Caco-2 (cell line): ENCODE measurements at regions not wholly inside any gene's neighbourhood (a gene's known extent, or its start where the extent isn't known, plus 50 kb on each side); places are given as distances from the start of the nearest gene placed in this dataset.

ENCODE experiments used
- BruUV-seq: library from RNA; stranded (reverse); fragments of 400-500 nt; replicated peaks from 2 replicates; lab custom pipeline; 2021; lab: Mats Ljungman, UMichigan
- CTCF ChIA-PET: fragments of 300-600 bp; sonication (Branson Sonifier 250); formaldehyde crosslinking; loops from one replicate; lab custom pipeline; 2022; ENCODE audit warnings: antibody characterized with exemption; lab: Charles Lee
- POLR2A ChIA-PET: fragments of 300-600 bp; sonication (Branson Sonifier 250); formaldehyde crosslinking; loops from one replicate; lab custom pipeline; 2022; ENCODE audit warnings: antibody characterized with exemption; lab: Charles Lee
- DNase-seq, 2 experiments: peaks; one replicate each; pipeline versions ENCODE4 v3.0.0 to v3.0.0-alpha.2; 2020 to 2022
- H3K27me3 ChIP-seq: replicated peaks from 2 replicates; pipeline ENCODE4 v1.6.0; 2011; ENCODE audit warnings: low read length; ENCODE audit not compliant: control insufficient read depth, insufficient read depth
- H3K36me3 ChIP-seq: 2 replicates; pipeline ENCODE4 v1.5.1; 2011; ENCODE audit warnings: low read length; ENCODE audit not compliant: control insufficient read depth, insufficient read depth
- H3K4me1 ChIP-seq: fragments of 250-450 bp; sonication (Bioruptor Pico); 2 replicates; pipeline ENCODE4 v1.5.1; 2020; ENCODE audit warnings: mild to moderate bottlenecking
- H3K4me3 ChIP-seq: 2 replicates; pipeline ENCODE4 v1.5.1; 2011; ENCODE audit warnings: low read depth, mild to moderate bottlenecking, control low read depth, low read length
- H3K9me3 ChIP-seq: fragments of 250-450 bp; sonication (Bioruptor Pico); 2 replicates; pipeline ENCODE4 v1.5.1; 2020; ENCODE audit warnings: mild to moderate bottlenecking, moderate library complexity
- H3K27ac Mint-ChIP-seq: one replicate; pipeline ENCODE4 v1.8.0; 2022; ENCODE audit warnings: mixed read lengths; ENCODE audit not compliant: unreplicated experiment
- H3K27me3 Mint-ChIP-seq: one replicate; pipeline ENCODE4 v1.8.0; 2022; ENCODE audit warnings: mixed read lengths; ENCODE audit not compliant: insufficient read depth, unreplicated experiment
- H3K36me3 Mint-ChIP-seq: one replicate; pipeline ENCODE4 v1.8.0; 2022; ENCODE audit warnings: mild to moderate bottlenecking, mixed read lengths; ENCODE audit not compliant: insufficient read depth, unreplicated experiment
- H3K4me1 Mint-ChIP-seq: one replicate; pipeline ENCODE4 v1.8.0; 2022; ENCODE audit warnings: low read depth, mixed read lengths; ENCODE audit not compliant: unreplicated experiment
- H3K4me3 Mint-ChIP-seq: one replicate; pipeline ENCODE4 v1.8.0; 2022; ENCODE audit warnings: mild to moderate bottlenecking, moderate library complexity, mixed read lengths; ENCODE audit not compliant: unreplicated experiment
- H3K9me3 Mint-ChIP-seq: one replicate; pipeline ENCODE4 v1.8.0; 2022; ENCODE audit warnings: mixed read lengths; ENCODE audit not compliant: unreplicated experiment
- intact Hi-C: fragments of 100-400 bp; cut with micrococcal nuclease; formaldehyde crosslinking; loops from one replicate; pipeline ENCODE4 v1.10.0; 2022; ENCODE audit not compliant: unreplicated experiment
- TF ChIP-seq, protein P1 (sequence below), 2 experiments: fragments of 200-600 bp in 1 of 2; IDR thresholded peaks; 1 replicate in 1 of 2; 2 replicates in 1 of 2; pipeline versions ENCODE4 v1.5.1 to v1.8.0; 2011 to 2022; ENCODE audit warnings: antibody characterized with exemption in 1 of 2, control low read depth in 1 of 2, inconsistent platforms in 1 of 2, low read depth in 1 of 2, low read length in 1 of 2, mild to moderate bottlenecking in 1 of 2, moderate library complexity in 1 of 2; ENCODE audit not compliant: insufficient read depth in 1 of 2, severe bottlenecking in 1 of 2, unreplicated experiment in 1 of 2

- POLR2A ChIA-PET, result no interaction called here
Measured at GRCh38 chr10:7493996-7494395, 83.2 kb upstream of the SFMBT2 start.

DNA sequence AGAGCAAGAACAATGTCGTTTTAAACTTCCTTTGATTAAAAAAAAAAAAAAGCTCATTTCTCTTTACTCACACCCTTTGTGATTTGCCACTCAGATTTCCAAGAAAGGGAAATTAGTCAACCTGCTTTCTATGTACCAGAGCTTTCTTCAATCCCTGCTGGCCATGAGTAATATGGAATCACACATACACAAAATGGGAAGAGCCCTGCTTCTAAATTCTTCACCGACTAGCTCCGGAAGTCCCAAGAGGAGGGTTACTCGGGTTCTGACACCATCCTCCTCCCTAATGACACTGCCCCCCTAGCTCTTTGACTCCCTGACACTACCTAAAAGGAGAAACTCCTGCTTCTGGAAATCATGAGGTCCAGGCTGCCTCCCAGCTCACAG lies 81.8 kb upstream of the SFMBT2 start:
- TF ChIP-seq, protein P1, sequence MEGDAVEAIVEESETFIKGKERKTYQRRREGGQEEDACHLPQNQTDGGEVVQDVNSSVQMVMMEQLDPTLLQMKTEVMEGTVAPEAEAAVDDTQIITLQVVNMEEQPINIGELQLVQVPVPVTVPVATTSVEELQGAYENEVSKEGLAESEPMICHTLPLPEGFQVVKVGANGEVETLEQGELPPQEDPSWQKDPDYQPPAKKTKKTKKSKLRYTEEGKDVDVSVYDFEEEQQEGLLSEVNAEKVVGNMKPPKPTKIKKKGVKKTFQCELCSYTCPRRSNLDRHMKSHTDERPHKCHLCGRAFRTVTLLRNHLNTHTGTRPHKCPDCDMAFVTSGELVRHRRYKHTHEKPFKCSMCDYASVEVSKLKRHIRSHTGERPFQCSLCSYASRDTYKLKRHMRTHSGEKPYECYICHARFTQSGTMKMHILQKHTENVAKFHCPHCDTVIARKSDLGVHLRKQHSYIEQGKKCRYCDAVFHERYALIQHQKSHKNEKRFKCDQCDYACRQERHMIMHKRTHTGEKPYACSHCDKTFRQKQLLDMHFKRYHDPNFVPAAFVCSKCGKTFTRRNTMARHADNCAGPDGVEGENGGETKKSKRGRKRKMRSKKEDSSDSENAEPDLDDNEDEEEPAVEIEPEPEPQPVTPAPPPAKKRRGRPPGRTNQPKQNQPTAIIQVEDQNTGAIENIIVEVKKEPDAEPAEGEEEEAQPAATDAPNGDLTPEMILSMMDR (IDR thresholded peaks at IDR 0.05; ENCODE audit: insufficient read depth in 1 of 2, low read depth in 1 of 2, low read length in 1 of 2, severe bottlenecking in 1 of 2, unreplicated experiment in 1 of 2), result no peak
- Mint-ChIP-seq H3K27ac (no peak overlapping the region), H3K9me3 (no peaks in the 10 kb centered on the region), H3K27me3 (peaks cover 23% of the 10 kb centered on the region), H3K36me3 (no peaks in the 10 kb centered on the region), H3K4me1 (no peaks in the 10 kb centered on the region), H3K4me3 (no peak overlapping the region)
- Histone ChIP-seq H3K4me1 (no peaks in the 10 kb centered on the region), H3K27me3 (0 out of 2 replicates have a peak, but pooled peaks cover 2% of the 10 kb centered on the region), H3K9me3 (no peaks in the 10 kb centered on the region), H3K36me3 (no peaks in the 10 kb centered on the region), H3K4me3 (no peak overlapping the region)
- no peak for DNase-seq
- no TSS peak for BruUV-seq
- ChIA-PET POLR2A (no interaction called here), CTCF (no interaction called here)
- intact Hi-C loops, result no loop called here

More at GRCh38 chr10:7493996-7494395, 83.2 kb upstream of the SFMBT2 start:
- H3K27ac Mint-ChIP-seq, result no peak overlapping the region
- Histone ChIP-seq H3K4me1 (no peaks in the 10 kb centered on the region), H3K36me3 (no peaks in the 10 kb centered on the region), H3K9me3 (no peaks in the 10 kb centered on the region), H3K27me3 (0 out of 2 replicates have a peak, but pooled peaks cover 2% of the 10 kb centered on the region), H3K4me3 (no peak overlapping the region)
- intact Hi-C loops, result no loop called here
- no peaks in the 10 kb centered on the region for H3K9me3 Mint-ChIP-seq
- TF ChIP-seq, protein P1 (IDR thresholded peaks at IDR 0.05; ENCODE audit: insufficient read depth in 1 of 2, low read depth in 1 of 2, low read length in 1 of 2, severe bottlenecking in 1 of 2, unreplicated experiment in 1 of 2), result no peak
- H3K27me3 Mint-ChIP-seq, result peaks cover 23% of the 10 kb centered on the region
- no peak overlapping the region for H3K4me3 Mint-ChIP-seq
- H3K4me1 Mint-ChIP-seq, result no peaks in the 10 kb centered on the region
- CTCF ChIA-PET, result no interaction called here
- no peak for DNase-seq
- no TSS peak for BruUV-seq
- H3K36me3 Mint-ChIP-seq, result no peaks in the 10 kb centered on the region

DNA sequence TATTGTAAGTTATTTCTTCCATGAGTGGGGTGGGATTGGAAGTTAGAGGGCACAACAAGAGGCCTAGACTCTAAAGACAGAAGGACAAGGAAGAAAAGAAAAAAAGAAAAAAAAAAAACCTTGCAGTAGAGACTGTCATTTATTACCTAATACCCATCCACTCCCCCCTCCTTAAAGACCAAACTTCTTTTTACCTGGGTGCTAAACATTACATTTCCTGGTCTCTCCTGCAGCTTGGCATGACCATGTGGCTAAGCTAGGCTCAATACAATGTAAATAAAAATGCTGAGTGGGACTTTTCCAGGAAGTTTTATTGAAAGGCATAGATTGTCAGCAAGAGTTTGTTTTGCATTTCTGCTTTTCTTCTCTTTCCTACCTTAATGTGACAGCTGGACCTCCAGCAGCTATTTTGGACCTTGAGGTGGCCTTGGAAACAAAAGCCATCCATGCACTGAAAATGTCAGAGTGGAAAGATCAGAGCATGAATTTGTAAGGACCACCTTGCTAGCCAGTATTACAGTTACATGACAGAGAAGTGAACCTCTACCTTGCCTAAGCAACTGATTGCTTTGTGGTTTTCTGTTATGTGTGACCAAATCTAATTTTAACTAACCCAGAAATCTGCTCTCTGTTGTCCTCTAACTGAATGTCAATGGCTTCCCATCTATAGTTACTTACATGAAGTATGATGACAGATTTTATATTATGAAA lies 81.3 kb upstream of the SFMBT2 start:
- CTCF ChIA-PET, result no interaction called here
- no peaks in the 10 kb centered on the region for H3K4me1 ChIP-seq
- no TSS peak for BruUV-seq
- Mint-ChIP-seq H3K27ac (no peak overlapping the region), H3K4me1 (no peaks in the 10 kb centered on the region), H3K27me3 (peaks cover 23% of the 10 kb centered on the region), H3K36me3 (no peaks in the 10 kb centered on the region), H3K4me3 (no peak overlapping the region), H3K9me3 (no peaks in the 10 kb centered on the region)
- no peaks in the 10 kb centered on the region for H3K9me3 ChIP-seq
- H3K4me3 ChIP-seq, result no peak overlapping the region
- no peaks in the 10 kb centered on the region for H3K36me3 ChIP-seq
- POLR2A ChIA-PET, result no interaction called here
- DNase-seq, result no peak
- intact Hi-C loops, result no loop called here
- TF ChIP-seq, protein P1 (IDR thresholded peaks at IDR 0.05; ENCODE audit: insufficient read depth in 1 of 2, low read depth in 1 of 2, low read length in 1 of 2, severe bottlenecking in 1 of 2, unreplicated experiment in 1 of 2), result no peak
- H3K27me3 ChIP-seq, result 0 out of 2 replicates have a peak, but pooled peaks cover 2% of the 10 kb centered on the region
